ENCODE measurements at regions not wholly inside any gene's neighbourhood (a gene's known extent, or its start where the extent isn't known, plus 50 kb on each side); places are given as distances from the start of the nearest gene placed in this dataset.

DNA sequence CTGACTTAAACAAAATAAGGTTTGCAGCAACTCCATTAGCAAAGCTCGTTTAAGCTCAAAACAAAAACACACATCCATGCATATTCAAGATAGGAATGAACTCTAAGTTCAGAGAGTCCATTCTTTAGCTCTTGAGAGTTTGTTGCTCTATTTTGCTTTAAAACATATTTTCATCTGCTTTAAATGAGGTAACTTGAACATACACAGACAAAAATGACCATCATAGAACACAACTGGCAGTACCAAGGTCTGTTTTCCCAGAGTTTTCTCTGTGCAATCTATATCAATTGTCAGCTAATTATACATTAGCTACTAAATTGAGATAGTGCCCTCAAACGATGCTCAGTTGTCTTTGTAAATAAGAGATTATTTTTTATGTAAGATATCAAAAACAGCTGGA lies 423.2 kb upstream of the ANO3 start:
- H3K4me1 Mint-ChIP-seq (ENCODE audit: low read depth, unreplicated experiment) = no peaks in the 10 kb centered on the region
- H3K36me3 Mint-ChIP-seq (ENCODE audit: unreplicated experiment) = no peaks in the 10 kb centered on the region
- H3K9me3 Mint-ChIP-seq (ENCODE audit: unreplicated experiment) = no peaks in the 10 kb centered on the region
- no peak overlapping the region for H3K4me3 Mint-ChIP-seq (ENCODE audit: unreplicated experiment)
- TF ChIP-seq, protein P1, sequence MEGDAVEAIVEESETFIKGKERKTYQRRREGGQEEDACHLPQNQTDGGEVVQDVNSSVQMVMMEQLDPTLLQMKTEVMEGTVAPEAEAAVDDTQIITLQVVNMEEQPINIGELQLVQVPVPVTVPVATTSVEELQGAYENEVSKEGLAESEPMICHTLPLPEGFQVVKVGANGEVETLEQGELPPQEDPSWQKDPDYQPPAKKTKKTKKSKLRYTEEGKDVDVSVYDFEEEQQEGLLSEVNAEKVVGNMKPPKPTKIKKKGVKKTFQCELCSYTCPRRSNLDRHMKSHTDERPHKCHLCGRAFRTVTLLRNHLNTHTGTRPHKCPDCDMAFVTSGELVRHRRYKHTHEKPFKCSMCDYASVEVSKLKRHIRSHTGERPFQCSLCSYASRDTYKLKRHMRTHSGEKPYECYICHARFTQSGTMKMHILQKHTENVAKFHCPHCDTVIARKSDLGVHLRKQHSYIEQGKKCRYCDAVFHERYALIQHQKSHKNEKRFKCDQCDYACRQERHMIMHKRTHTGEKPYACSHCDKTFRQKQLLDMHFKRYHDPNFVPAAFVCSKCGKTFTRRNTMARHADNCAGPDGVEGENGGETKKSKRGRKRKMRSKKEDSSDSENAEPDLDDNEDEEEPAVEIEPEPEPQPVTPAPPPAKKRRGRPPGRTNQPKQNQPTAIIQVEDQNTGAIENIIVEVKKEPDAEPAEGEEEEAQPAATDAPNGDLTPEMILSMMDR (IDR thresholded peaks at IDR 0.05; ENCODE audit: partially characterized antibody, unreplicated experiment) = no peak
- H3K27me3 Mint-ChIP-seq (ENCODE audit: unreplicated experiment) = peaks cover 1% of the 10 kb centered on the region
- no peak overlapping the region for H3K27ac Mint-ChIP-seq (ENCODE audit: unreplicated experiment)
- DNase-seq = no peak

DNA sequence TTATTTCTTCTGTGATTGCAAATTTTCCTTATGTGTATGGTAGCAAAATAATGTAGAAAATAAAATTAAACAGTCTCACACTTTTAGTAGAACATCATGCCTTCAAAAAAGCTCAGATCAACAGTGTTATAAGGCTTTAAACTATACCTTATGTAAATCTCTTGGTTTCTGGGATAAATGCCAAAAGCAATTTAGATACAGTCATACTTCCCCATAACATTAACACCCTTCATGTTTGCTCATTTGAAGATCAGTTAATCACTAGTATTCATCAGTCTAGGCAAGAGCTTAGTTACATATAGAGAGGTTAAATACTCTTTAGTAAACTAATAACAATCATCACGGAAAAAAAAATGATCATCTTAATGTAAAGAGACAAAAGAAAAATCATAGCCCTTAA lies 421.8 kb upstream of the ANO3 start:
- H3K9me3 Mint-ChIP-seq (ENCODE audit: unreplicated experiment) = no peaks in the 10 kb centered on the region
- no peak for DNase-seq
- H3K27ac Mint-ChIP-seq (ENCODE audit: unreplicated experiment) = no peak overlapping the region
- no peaks in the 10 kb centered on the region for H3K4me1 Mint-ChIP-seq (ENCODE audit: low read depth, unreplicated experiment)
- TF ChIP-seq, protein P1 (IDR thresholded peaks at IDR 0.05; ENCODE audit: partially characterized antibody, unreplicated experiment) = no peak
- H3K4me3 Mint-ChIP-seq (ENCODE audit: unreplicated experiment) = no peak overlapping the region
- H3K27me3 Mint-ChIP-seq (ENCODE audit: unreplicated experiment) = peaks cover 1% of the 10 kb centered on the region
- no peaks in the 10 kb centered on the region for H3K36me3 Mint-ChIP-seq (ENCODE audit: unreplicated experiment)

DNA sequence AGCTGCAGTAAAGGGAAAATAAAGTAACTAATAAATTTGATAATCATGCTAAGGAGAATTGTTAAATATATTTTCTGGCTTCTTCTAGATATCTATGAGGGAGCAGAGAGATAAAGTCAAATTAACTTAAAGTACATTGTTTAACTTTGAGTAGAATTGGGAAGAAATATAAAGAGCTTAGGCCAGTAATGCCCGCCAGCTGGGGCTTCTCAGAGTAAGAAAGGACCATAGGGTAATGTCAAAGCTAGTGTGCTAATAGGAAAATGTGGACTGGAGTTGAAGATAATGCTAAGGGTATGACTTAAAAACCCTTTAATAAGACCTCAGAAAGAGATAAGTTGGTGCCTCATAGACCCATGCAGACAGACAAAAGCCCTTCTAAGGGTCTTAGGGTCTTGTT lies 411.6 kb upstream of the ANO3 start:
- Mint-ChIP-seq H3K4me1 (ENCODE audit: low read depth, unreplicated experiment) (no peaks in the 10 kb centered on the region), H3K36me3 (ENCODE audit: unreplicated experiment) (peaks cover 7% of the 10 kb centered on the region), H3K27ac (ENCODE audit: unreplicated experiment) (no peak overlapping the region), H3K4me3 (ENCODE audit: unreplicated experiment) (no peak overlapping the region), H3K27me3 (ENCODE audit: unreplicated experiment) (no peaks in the 10 kb centered on the region), H3K9me3 (ENCODE audit: unreplicated experiment) (no peaks in the 10 kb centered on the region)
- no peak for DNase-seq
- TF ChIP-seq, protein P1 (IDR thresholded peaks at IDR 0.05; ENCODE audit: partially characterized antibody, unreplicated experiment) = no peak

- TF ChIP-seq, protein P1 (IDR thresholded peaks at IDR 0.05; ENCODE audit: partially characterized antibody, unreplicated experiment) = no peak
- no peak overlapping the region for H3K27ac Mint-ChIP-seq (ENCODE audit: unreplicated experiment)
- no peaks in the 10 kb centered on the region for H3K27me3 Mint-ChIP-seq (ENCODE audit: unreplicated experiment)
- DNase-seq = no peak
- no peak overlapping the region for H3K4me3 Mint-ChIP-seq (ENCODE audit: unreplicated experiment)
- no peaks in the 10 kb centered on the region for H3K4me1 Mint-ChIP-seq (ENCODE audit: low read depth, unreplicated experiment)
- peaks cover 7% of the 10 kb centered on the region for H3K36me3 Mint-ChIP-seq (ENCODE audit: unreplicated experiment)
- no peaks in the 10 kb centered on the region for H3K9me3 Mint-ChIP-seq (ENCODE audit: unreplicated experiment)
These were observed 407.3 kb upstream of the ANO3 start for GRCh38 chr11:25924586-25924985.

DNA sequence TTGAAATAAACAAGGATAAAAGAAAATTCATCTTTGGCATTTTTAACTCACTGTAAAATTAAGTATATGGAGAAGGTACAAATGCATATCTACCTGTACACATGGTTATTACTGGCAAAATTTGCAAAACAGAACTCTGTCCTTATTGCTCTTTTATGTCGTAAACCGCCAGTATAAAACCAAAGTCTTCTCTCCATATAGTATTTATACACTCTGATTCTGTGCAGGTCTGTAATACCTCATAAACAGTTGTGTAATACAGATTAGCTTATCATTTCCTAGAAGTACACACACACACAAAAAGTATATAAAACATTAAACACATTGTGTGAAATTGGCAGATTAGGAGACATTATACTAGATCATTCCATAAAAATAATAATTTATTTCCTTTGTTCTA lies 406.6 kb upstream of the ANO3 start:
- DNase-seq = no peak
- H3K9me3 Mint-ChIP-seq (ENCODE audit: unreplicated experiment) = no peaks in the 10 kb centered on the region
- no peaks in the 10 kb centered on the region for H3K4me1 Mint-ChIP-seq (ENCODE audit: low read depth, unreplicated experiment)
- TF ChIP-seq, protein P1 (IDR thresholded peaks at IDR 0.05; ENCODE audit: partially characterized antibody, unreplicated experiment) = no peak
- no peaks in the 10 kb centered on the region for H3K27me3 Mint-ChIP-seq (ENCODE audit: unreplicated experiment)
- H3K4me3 Mint-ChIP-seq (ENCODE audit: unreplicated experiment) = no peak overlapping the region
- H3K27ac Mint-ChIP-seq (ENCODE audit: unreplicated experiment) = no peak overlapping the region
- H3K36me3 Mint-ChIP-seq (ENCODE audit: unreplicated experiment) = peaks cover 7% of the 10 kb centered on the region
